Transverse colon (tissue), 4 donors: ENCODE measurements at regions not wholly inside any gene's neighbourhood (a gene's known extent, or its start where the extent isn't known, plus 50 kb on each side); places are given as distances from the start of the nearest gene placed in this dataset.

ENCODE experiments used
- DNase-seq: peaks from one replicate; pipeline ENCODE4 v3.0.0-alpha.2; 2019
- H3K27ac ChIP-seq, 4 donors: fragments of 200-600 bp; sonication (generic); 2 replicates each; pipeline ENCODE4 v1.5.1; 2016 to 2018; ENCODE audit warnings: inconsistent platforms in 4 of 4
- H3K27me3 ChIP-seq: fragments of 200-600 bp; sonication (generic); 2 replicates; pipeline ENCODE4 v1.5.1; 2017; ENCODE audit warnings: inconsistent platforms
- H3K36me3 ChIP-seq, 4 donors: fragments of 200-600 bp; sonication (generic); 2 replicates each; pipeline ENCODE4 v1.5.1; 2017 to 2019; ENCODE audit warnings: inconsistent platforms in 4 of 4
- H3K4me1 ChIP-seq, 4 donors: fragments of 200-600 bp; sonication (generic); 2 replicates each; pipeline ENCODE4 v1.5.1; 2017 to 2020; ENCODE audit warnings: inconsistent platforms in 4 of 4
- H3K4me3 ChIP-seq, 4 donors: fragments of 200-600 bp; sonication (generic); 1 replicate in 1 of 4; 2 replicates in 3 of 4; pipeline versions ENCODE4 v1.5.1 to v1.6.1; 2017 to 2019; ENCODE audit warnings: inconsistent platforms in 4 of 4
- H3K9me3 ChIP-seq, 2 donors: fragments of 200-600 bp; sonication (generic); 2 replicates each; pipeline ENCODE4 v1.5.1; 2017 to 2019; ENCODE audit warnings: inconsistent platforms in 2 of 2
- EP300 ChIP-seq: sonication (generic); formaldehyde crosslinking; IDR thresholded peaks from one replicate; pipeline ENCODE4 v1.6.1; 2017; ENCODE audit warnings: antibody characterized with exemption, low read depth
- POLR2A ChIP-seq: fragments of 450-650 bp; IDR thresholded peaks from one replicate; pipeline ENCODE4 v1.6.1; 2016; ENCODE audit warnings: antibody characterized with exemption, mild to moderate bottlenecking, moderate library complexity
- POLR2AphosphoS5 ChIP-seq, 3 donors: sonication (generic); formaldehyde crosslinking; IDR thresholded peaks; one replicate each; pipeline ENCODE4 v1.6.1; 2016; ENCODE audit warnings: antibody characterized with exemption in 3 of 3
- WGBS, 2 donors: methylation state at CpG; one replicate each; pipeline ENCODE4 v1.1.5; 2018; ENCODE audit warnings: low coverage in 1 of 2; 5-methylcytosine and 5-hydroxymethylcytosine counted together
- in situ Hi-C, 4 donors: fragments of 200-750 bp; cut with MboI; loops; one replicate each; pipeline versions ENCODE4 v1.15.0 to v1.15.1; 2017; ENCODE audit warnings: low sequenced_read_pairs in 3 of 4, low pct_ligation_motif_present in 1 of 4, low pct_unique_long_range_greater_than_20kb in 1 of 4
- intact Hi-C: fragments of 100-400 bp; cut with DNase I; formaldehyde crosslinking; loops from one replicate; pipeline ENCODE4 v1.15.1; 2023; ENCODE audit warnings: low total_unique reads
- TF ChIP-seq, protein P1 (sequence below), 5 experiments: fragments of 200-600 bp in 3 of 5; fragments of 450-650 bp in 2 of 5; sonication (generic) in 3 of 5; IDR thresholded peaks; 1 replicate in 2 of 5; 2 replicates in 3 of 5; pipeline ENCODE4 v1.5.1; 2016 to 2017; ENCODE audit warnings: antibody characterized with exemption in 5 of 5, inconsistent platforms in 3 of 5, mild to moderate bottlenecking in 2 of 5, moderate library complexity in 1 of 5

GRCh38 chr3:177420651-177421480 lies 223.6 kb upstream of the TBL1XR1 start:
- in situ Hi-C loops, result no loop called here
- H3K9me3 ChIP-seq, result no peaks in the 10 kb centered on the region
- TF ChIP-seq POLR2AphosphoS5 (IDR thresholded peaks at IDR 0.05) (no peak), EP300 (no peak), POLR2A (no peak)
- TF ChIP-seq, protein P1, sequence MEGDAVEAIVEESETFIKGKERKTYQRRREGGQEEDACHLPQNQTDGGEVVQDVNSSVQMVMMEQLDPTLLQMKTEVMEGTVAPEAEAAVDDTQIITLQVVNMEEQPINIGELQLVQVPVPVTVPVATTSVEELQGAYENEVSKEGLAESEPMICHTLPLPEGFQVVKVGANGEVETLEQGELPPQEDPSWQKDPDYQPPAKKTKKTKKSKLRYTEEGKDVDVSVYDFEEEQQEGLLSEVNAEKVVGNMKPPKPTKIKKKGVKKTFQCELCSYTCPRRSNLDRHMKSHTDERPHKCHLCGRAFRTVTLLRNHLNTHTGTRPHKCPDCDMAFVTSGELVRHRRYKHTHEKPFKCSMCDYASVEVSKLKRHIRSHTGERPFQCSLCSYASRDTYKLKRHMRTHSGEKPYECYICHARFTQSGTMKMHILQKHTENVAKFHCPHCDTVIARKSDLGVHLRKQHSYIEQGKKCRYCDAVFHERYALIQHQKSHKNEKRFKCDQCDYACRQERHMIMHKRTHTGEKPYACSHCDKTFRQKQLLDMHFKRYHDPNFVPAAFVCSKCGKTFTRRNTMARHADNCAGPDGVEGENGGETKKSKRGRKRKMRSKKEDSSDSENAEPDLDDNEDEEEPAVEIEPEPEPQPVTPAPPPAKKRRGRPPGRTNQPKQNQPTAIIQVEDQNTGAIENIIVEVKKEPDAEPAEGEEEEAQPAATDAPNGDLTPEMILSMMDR (IDR thresholded peaks at IDR 0.05), result no peak
- H3K4me1 ChIP-seq, result peaks cover 0 to 10% (median 2%) of the 10 kb centered on the region in 4 donors
- intact Hi-C loops, result no loop called here
- DNase-seq, result peak; percentile 15
- WGBS, 2 donors, result 66 to 70% methylated on average over 2 to 6 of the region's 6 CpGs
- H3K27me3 ChIP-seq, result no peaks in the 10 kb centered on the region
- H3K36me3 ChIP-seq, result no peaks in the 10 kb centered on the region
- peak overlapping the region in 2 of 4 donors; percentile 11 to 39 for H3K27ac ChIP-seq
- no peak overlapping the region for H3K4me3 ChIP-seq

DNA sequence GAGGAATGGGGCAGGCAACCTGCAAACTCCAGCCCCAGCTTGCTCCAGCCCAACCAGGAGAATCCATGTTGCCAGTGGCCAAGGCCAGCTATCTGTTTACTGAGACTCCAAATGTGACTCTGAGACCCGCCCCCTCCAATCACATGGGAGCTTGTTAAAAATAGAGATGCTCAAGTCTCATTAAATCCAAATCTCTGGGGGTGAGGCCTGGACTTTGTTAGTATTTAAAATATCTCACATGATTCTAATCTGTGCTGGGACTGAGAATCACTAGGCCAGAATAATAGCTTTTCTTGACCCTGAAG lies 224.2 kb upstream of the TBL1XR1 start:
- no peaks in the 10 kb centered on the region for H3K36me3 ChIP-seq
- H3K27me3 ChIP-seq, result no peaks in the 10 kb centered on the region
- H3K4me1 ChIP-seq, result peaks cover 0 to 15% (median 2%) of the 10 kb centered on the region in 4 donors
- DNase-seq, result no peak
- peak overlapping the region in 2 of 4 donors; percentile 11 to 39 for H3K27ac ChIP-seq
- in situ Hi-C loops (no loop called here), intact Hi-C loops (no loop called here)
- H3K9me3 ChIP-seq, result no peaks in the 10 kb centered on the region
- TF ChIP-seq POLR2A, result no peak
- TF ChIP-seq, protein P1 (IDR thresholded peaks at IDR 0.05), result no peak
- no peak for TF ChIP-seq EP300
- no peak for TF ChIP-seq POLR2AphosphoS5 (IDR thresholded peaks at IDR 0.05)
- H3K4me3 ChIP-seq, result no peak overlapping the region
- WGBS, 2 donors, result 90% methylated on average over 1 of the region's 1 CpG; no CpG with 5 or more reads in 1 of the 2 donors

GRCh38 chr3:177424521-177424920 lies 227.2 kb upstream of the TBL1XR1 start:
- Histone ChIP-seq H3K27me3 (no peaks in the 10 kb centered on the region), H3K4me1 (peaks cover 0 to 16% (median 2%) of the 10 kb centered on the region in 4 donors), H3K4me3 (no peak overlapping the region), H3K9me3 (no peaks in the 10 kb centered on the region), H3K27ac (no peak overlapping the region), H3K36me3 (no peaks in the 10 kb centered on the region)
- DNase-seq, result no peak
- intact Hi-C loops, result no loop called here
- in situ Hi-C loops, result no loop called here
- WGBS, 2 donors, result 81 to 91% methylated on average over 2 to 3 of the region's 3 CpGs
- TF ChIP-seq, protein P1 (IDR thresholded peaks at IDR 0.05), result no peak
- TF ChIP-seq POLR2A (no peak), POLR2AphosphoS5 (IDR thresholded peaks at IDR 0.05) (no peak), EP300 (no peak)

DNA sequence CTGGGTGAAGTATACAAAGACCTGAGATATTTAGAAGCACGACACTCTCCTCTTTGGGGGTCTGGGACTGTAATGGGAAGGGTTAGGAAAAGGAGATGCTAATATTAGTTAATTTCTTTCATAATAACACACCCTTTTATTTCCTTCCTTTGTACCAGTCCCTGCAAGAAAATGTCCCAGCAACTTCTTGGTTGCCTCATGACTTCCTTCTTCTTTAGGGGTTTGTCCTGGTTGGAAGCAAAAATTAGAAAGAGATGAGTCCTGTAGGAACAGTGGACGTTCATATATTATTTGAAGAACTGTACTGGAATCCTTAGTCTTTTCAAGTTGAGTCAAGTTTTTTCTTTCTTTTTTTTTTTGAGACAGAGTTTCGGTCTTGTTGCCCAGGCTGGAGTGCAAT lies 227.8 kb upstream of the TBL1XR1 start:
- in situ Hi-C loops (no loop called here), intact Hi-C loops (no loop called here)
- H3K4me1 ChIP-seq, result peaks cover 0 to 16% (median 2%) of the 10 kb centered on the region in 4 donors
- no peak for DNase-seq
- TF ChIP-seq, protein P1 (IDR thresholded peaks at IDR 0.05), result no peak
- TF ChIP-seq EP300, result no peak
- TF ChIP-seq POLR2AphosphoS5 (IDR thresholded peaks at IDR 0.05), result no peak
- no peak for TF ChIP-seq POLR2A
- H3K27ac ChIP-seq, result no peak overlapping the region
- H3K9me3 ChIP-seq, result no peaks in the 10 kb centered on the region
- H3K4me3 ChIP-seq, result no peak overlapping the region
- no peaks in the 10 kb centered on the region for H3K36me3 ChIP-seq
- 92 to 96% methylated on average over 2 to 3 of the region's 3 CpGs for WGBS, 2 donors
- no peaks in the 10 kb centered on the region for H3K27me3 ChIP-seq
